T47D (cell line): ENCODE measurements at regions not wholly inside any gene's neighbourhood (a gene's known extent, or its start where the extent isn't known, plus 50 kb on each side); places are given as distances from the start of the nearest gene placed in this dataset.
"Not testable (repeated sequence)": the region's sequence is repeated elsewhere in the genome, so short reads cannot be mapped to it uniquely, and the experiment has no call there.

Source experiments
- DNase-seq, 2 experiments: peaks; one replicate each; pipeline versions ENCODE4 v3.0.0 to v3.0.0-alpha.2; 2011 to 2012; ENCODE audit warnings: low read depth in 1 of 2, low spot score in 1 of 2
- JUND ChIP-seq: IDR thresholded peaks from 2 replicates; pipeline ENCODE4 v1.6.1; 2012; ENCODE audit warnings: low read depth
- in situ Hi-C: cut with HindIII; loops from 2 replicates; pipeline ENCODE4 v1.10.0; 2016; ENCODE audit warnings: low sequenced_read_pairs, low pct_unique_long_range_greater_than_20kb

GRCh38 chr9:95803197-95803596 lies 72.3 kb upstream of the ERCC6L2 start:
- DNase-seq: no peak
- TF ChIP-seq JUND: no peak
- in situ Hi-C loops: no loop called here

- no peak for TF ChIP-seq JUND
- no peak for DNase-seq
- in situ Hi-C loops: no loop called here
These were observed 73.7 kb upstream of the ERCC6L2 start for GRCh38 chr9:95801797-95802196.

GRCh38 chr9:95796029-95796428 lies 79.5 kb upstream of the ERCC6L2 start:
- TF ChIP-seq JUND: no peak
- in situ Hi-C loops: no loop called here
- DNase-seq: no peak

- no peak for TF ChIP-seq JUND
- DNase-seq: no peak
- in situ Hi-C loops: no loop called here
These were observed 81.3 kb upstream of the ERCC6L2 start for GRCh38 chr9:95793924-95794828.

GRCh38 chr9:95791695-95792094 lies 83.8 kb upstream of the ERCC6L2 start:
- in situ Hi-C loops: no loop called here
- no peak for TF ChIP-seq JUND
- DNase-seq: no peak

GRCh38 chr9:95791286-95791685 lies 84.2 kb upstream of the ERCC6L2 start:
- no peak for TF ChIP-seq JUND
- DNase-seq: no peak
- in situ Hi-C loops: no loop called here

- in situ Hi-C loops: no loop called here
- no peak for TF ChIP-seq JUND
- no peak for DNase-seq
These were observed 86.9 kb upstream of the ERCC6L2 start for GRCh38 chr9:95788521-95788991.

- no peak for TF ChIP-seq JUND
- no peak for DNase-seq
- in situ Hi-C loops: no loop called here
These were observed 87.5 kb upstream of the ERCC6L2 start for GRCh38 chr9:95788021-95788420.

- DNase-seq: no peak
- in situ Hi-C loops: no loop called here
- no peak for TF ChIP-seq JUND
These were observed 90.3 kb upstream of the ERCC6L2 start for GRCh38 chr9:95785209-95785608.

- in situ Hi-C loops: no loop called here
- DNase-seq: no peak
- no peak for TF ChIP-seq JUND
These were observed 91.2 kb upstream of the ERCC6L2 start for GRCh38 chr9:95784318-95784717.

GRCh38 chr9:95783426-95783975 lies 92.0 kb upstream of the ERCC6L2 start:
- in situ Hi-C loops: no loop called here
- TF ChIP-seq JUND: no peak
- DNase-seq: no peak

GRCh38 chr9:95780751-95781150 lies 94.7 kb upstream of the ERCC6L2 start:
- in situ Hi-C loops: no loop called here
- no peak for DNase-seq
- TF ChIP-seq JUND: no peak

- no peak for DNase-seq
- in situ Hi-C loops: no loop called here
- no peak for TF ChIP-seq JUND
These were observed 95.4 kb upstream of the ERCC6L2 start for GRCh38 chr9:95780121-95780520.

- in situ Hi-C loops, DNase-seq: not testable (repeated sequence)
These were observed 95.9 kb upstream of the ERCC6L2 start for GRCh38 chr9:95779597-95779996.
